ENCODE measurements at regions not wholly inside any gene's neighbourhood (a gene's known extent, or its start where the extent isn't known, plus 50 kb on each side); places are given as distances from the start of the nearest gene placed in this dataset.

GRCh38 chr7:136163340-136163801 lies 186.2 kb upstream of the MTPN start:
- TF ChIP-seq CTCF (IDR thresholded peaks at IDR 0.05; ENCODE audit: insufficient read depth, low read length, poor library complexity, severe bottlenecking) (no peak), EZH2phosphoT487 (conservative IDR thresholded peaks at IDR 0.05; ENCODE audit: low read length) (no peak)
